ENCODE measurements at regions not wholly inside any gene's neighbourhood (a gene's known extent, or its start where the extent isn't known, plus 50 kb on each side); places are given as distances from the start of the nearest gene placed in this dataset.

DNA sequence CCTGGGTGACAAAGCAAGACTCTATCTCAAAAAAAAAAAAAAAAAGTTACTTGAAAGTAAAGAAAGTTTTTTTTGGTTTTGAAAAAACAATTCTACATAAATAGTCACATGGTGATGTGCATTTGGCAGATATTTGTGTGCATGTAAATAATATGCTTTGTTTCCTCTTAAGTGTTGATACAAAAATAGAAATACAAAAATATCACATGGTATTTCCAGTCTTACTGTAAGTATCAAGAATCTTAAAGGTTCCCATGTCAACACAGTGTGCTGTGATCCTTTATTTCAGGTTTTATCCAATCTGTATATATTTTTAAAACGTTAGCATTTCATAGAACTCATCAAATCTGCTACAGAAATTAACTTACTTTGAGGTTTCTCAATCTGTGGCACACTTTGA is 521.9 kb downstream of the TLE4 start:
- DNase-seq = no peak

DNA sequence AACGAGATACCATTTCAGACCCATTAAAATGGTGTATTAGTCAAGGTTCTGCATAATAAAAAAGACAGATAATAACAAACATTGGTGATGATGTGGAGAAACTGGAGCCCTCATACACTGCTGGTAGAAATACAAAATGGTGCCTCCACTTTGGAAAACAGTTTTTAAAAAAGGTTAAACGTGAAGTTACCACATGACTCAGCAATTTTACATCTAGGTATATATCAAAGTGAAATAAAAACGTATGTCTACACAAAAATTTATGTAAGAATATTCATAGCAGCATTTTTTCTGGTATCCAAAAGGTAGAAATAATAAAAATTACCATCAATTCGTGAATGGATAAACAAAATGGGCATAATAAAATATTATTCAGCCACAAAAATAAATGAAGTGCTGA is 519.8 kb downstream of the TLE4 start:
- no peak for DNase-seq

DNA sequence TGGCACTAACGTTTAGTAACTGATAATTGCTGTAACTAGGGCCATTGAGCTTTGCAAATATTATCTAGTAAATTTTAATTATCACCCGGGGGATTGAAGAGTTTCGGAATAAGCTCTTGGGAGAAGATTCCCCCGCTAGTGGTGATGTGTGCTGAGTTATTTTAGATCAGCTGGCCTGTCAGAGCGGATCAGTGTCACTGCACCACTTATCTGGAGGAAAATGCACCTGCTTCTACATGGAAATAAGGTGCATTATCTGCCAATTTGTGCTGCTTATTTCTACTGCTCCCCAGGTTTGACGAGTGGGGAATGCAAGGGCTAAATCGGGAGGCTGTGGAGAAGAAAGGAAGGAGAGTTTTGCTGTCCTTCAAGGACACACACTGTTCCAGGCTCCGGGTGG is 518.6 kb downstream of the TLE4 start:
- peak; percentile 89 for DNase-seq

GRCh38 chr9:80086822-80087345 is 515.1 kb downstream of the TLE4 start:
- no peak for DNase-seq

GRCh38 chr9:80086386-80086785 is 514.6 kb downstream of the TLE4 start:
- no peak for DNase-seq

DNA sequence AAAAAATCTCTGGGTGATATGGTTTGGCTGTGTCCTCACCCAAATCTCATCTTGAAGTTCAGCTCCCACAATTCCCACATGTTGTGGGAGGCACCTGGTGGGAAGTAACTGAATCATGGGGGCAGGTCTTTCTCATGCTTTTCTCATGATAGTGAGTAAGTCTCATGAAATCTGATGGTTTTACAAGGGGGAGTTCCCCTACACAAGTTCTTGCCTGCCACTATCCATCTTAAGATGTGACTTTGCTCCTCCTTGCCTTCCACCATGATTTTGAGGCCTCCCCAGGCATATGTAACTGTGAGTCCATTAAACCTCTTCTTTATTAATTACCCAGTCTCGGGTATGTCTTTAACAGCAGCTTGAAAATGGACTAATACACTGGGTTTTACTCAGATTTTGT is 513.9 kb downstream of the TLE4 start:
- no peak for DNase-seq

- no peak for DNase-seq
Measured at GRCh38 chr9:80082213-80082612, 510.4 kb downstream of the TLE4 start.

DNA sequence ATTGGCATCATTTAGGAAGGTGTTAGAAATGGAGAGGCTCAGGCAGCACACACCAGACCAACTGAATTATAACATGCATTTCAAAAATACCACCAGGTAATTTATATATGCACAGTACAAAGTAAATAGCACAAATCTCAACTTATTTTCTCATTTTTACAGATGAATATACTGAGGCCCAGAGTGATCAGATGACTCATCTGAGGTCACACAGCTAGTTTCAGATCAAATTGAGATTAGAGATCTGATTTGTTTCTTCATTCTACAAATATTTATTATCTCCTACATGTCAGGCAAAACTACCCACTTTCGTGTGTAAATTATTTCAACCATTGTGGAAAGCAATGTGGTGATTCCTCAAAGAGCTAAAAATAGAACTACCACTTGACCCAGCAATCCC is 507.1 kb downstream of the TLE4 start:
- DNase-seq = no peak

- DNase-seq = no peak
Measured at GRCh38 chr9:80077059-80077458, 505.3 kb downstream of the TLE4 start.

DNA sequence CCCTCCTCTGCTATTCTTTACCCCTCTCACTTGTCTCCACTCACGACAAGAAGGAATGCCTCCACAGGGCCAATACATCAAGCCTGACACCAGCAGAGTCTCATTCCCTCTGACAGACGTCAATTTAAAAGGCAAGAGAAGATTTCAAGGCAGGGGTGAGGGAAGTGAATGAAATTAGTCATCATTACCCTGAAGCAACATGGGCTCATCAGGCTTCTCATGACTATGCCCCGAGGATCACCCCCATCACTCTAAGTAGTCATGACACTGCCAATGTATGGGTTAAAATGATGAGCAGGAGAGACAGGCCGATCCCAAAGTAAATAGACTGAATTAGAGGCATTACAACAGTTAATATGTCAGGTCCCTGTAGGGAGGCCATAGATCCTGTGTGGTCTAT is 504.4 kb downstream of the TLE4 start:
- DNase-seq = peak; percentile 80

GRCh38 chr9:80074439-80074838 is 502.7 kb downstream of the TLE4 start:
- no peak for DNase-seq

DNA sequence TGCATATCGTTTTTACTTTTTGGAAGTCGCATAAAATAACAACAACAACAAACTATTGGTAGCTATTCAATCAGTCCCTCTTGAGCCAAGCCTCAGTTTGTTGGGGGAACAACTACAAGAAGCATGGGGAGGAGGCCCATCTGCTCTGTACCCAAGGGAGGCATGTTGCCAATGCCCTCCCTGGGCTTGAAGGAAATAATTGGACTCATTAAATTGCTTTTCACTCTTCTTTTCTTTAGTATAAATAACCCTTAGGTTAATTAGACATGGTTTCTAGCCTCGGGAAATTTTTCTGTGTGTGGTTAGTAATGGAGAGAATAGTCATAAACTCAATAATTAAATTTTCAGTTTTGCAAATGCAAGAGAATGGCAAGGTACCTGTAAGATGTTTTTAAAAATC is 500.7 kb downstream of the TLE4 start:
- no peak for DNase-seq

- no peak for DNase-seq
Measured at GRCh38 chr9:80070071-80070742, 498.4 kb downstream of the TLE4 start.

DNA sequence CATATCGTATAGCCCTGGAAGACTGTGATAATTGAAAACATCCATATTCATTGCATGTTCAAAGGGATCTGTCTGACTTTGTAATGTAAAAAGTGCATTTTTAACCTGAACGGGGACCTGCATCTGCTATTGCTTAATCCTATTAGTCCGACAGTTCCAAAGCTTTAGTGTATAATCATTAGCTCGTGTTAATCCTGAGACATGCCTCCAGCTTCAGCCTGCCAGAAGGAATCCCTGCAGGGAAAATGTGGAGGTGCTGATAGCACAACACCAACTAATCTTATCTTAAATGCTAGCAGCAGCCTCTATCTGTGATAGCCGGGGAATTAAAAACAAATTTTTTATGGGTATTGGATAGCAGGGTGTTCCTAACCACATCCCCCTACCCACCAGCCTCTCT is 495.2 kb downstream of the TLE4 start:
- peak; percentile 68 for DNase-seq

GRCh38 chr9:80062567-80062966 is 490.8 kb downstream of the TLE4 start:
- DNase-seq = no peak

- DNase-seq = peak; percentile 40
Measured at GRCh38 chr9:80061940-80062339, 490.2 kb downstream of the TLE4 start.

GRCh38 chr9:80061096-80061495 is 489.3 kb downstream of the TLE4 start:
- DNase-seq = no peak

DNA sequence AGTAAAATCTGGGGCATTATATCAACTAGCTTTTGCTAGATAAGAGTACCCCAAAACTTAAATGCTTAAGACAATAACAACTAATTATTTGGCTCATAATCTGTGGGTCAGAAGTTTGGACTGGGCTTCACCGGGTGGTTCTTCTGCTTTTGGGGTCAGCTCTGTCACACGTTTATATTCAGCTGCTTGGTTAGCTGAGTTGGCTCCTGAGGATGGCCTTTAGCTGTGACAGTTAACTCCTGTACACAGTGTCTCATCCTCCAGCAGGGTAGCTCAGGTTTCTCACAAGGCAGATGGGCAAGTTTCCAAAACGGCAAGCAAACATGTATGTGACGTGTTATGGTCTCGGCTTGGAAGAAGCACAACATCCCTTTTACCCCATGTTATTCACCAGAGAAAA is 488.2 kb downstream of the TLE4 start:
- no peak for DNase-seq

- DNase-seq = no peak
Measured at GRCh38 chr9:80059191-80059590, 487.4 kb downstream of the TLE4 start.

GRCh38 chr9:80052830-80053229 is 481.1 kb downstream of the TLE4 start:
- DNase-seq = no peak

- DNase-seq = no peak
Measured at GRCh38 chr9:80049096-80049782, 477.5 kb downstream of the TLE4 start.

DNA sequence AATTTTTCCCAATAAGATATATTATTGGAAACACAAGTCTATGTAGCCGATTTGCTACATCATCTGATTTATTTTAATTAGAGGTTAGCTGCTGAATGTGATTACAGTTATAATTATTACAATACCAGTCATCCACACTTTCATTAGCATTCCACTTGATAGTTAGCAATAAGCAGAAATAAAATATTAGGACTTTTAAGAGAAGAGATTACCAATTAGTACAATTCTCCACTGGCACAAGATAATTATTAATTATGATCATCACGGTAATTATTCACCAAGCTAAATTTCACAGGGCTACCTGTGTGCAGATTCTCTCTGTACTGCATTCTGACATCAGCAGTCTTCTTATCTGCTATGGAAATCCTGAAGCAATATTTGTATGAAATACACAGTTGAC is 474.7 kb downstream of the TLE4 start:
- no peak for DNase-seq

- DNase-seq = no peak
Measured at GRCh38 chr9:80041821-80042220, 470.1 kb downstream of the TLE4 start.

- no peak for DNase-seq
Measured at GRCh38 chr9:80040457-80040856, 468.7 kb downstream of the TLE4 start.

DNA sequence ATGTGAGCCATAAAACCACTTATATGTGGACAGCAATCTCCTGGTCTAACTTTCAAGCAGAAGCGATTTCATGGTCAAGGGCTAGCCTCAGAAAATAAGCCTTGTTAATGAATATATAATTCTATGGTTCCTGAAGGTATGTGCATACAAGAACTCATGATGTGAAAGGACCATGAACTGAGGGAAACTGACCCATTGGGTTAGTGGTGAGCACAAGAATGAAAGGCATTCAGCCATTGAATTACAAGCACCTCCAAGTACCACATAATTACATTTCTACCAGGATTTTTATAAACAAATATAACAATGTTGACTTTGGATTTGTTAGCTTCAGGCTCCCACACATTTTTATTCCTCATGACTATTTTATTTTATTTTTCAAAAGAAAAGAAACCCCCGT is 459.0 kb downstream of the TLE4 start:
- DNase-seq = no peak
